ENCODE measurements at regions not wholly inside any gene's neighbourhood (a gene's known extent, or its start where the extent isn't known, plus 50 kb on each side); places are given as distances from the start of the nearest gene placed in this dataset.

DNA sequence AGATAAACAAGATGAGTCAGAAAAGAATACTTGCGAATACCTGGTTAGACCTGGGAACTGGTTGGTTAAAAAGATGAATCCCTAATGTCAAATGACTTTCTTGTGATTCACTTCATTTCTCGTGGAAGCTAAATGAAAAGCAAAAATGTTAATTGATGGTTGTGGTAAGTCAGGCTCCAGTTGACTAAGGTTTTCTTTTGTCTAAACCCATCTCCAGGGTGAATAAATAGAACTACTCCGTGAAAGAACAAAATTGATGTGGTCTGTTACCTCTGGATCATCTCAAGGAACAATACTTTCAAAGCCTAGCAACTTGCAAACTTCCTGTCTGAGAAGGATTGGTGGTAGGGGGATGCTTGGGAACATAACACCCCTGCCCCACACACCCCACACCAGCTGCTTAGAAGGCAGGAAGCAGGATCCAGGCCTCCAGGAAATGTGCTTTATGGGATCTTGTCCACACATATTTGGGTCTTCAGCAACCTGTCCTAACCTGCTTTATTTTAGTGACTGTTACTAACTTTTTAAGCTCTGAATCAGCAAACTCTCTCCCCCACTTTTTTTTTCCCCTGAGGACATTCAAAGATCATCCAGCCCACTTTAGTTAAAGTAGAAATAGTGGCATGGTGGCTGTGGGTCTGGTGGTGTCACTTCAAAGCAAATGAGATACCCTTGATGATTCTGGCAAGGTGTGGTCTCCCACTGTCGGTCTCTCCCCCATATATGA is 60.4 kb upstream of the PTHLH start:
- no peaks in the 10 kb centered on the region for H3K9me3 ChIP-seq (ENCODE audit: control insufficient read depth in 4 of 4, low read length in 3 of 4)
- no peaks in the 10 kb centered on the region for H3K4me1 ChIP-seq (ENCODE audit: control insufficient read depth in 4 of 4, insufficient read depth in 4 of 4, low read length in 3 of 4)
- H3K4me3 ChIP-seq (ENCODE audit: low read depth in 1 of 3, low read length in 3 of 3) = no peak overlapping the region
- no peaks in the 10 kb centered on the region for H3K27me3 ChIP-seq (ENCODE audit: control insufficient read depth in 4 of 4, insufficient read depth in 4 of 4, low read length in 3 of 4)
- H3K9ac ChIP-seq (ENCODE audit: low read depth in 1 of 2, low read length in 2 of 2) = no peak overlapping the region
- WGBS = 75% methylated on average over 4 of the region's 4 CpGs
- no peak overlapping the region for H3K27ac ChIP-seq (ENCODE audit: low read depth in 1 of 2, low read length in 2 of 2)
- DNase-seq (ENCODE audit: low spot score) = no peak
- no peak for TF ChIP-seq RXRA (IDR thresholded peaks at IDR 0.05)
- TF ChIP-seq, protein P1, sequence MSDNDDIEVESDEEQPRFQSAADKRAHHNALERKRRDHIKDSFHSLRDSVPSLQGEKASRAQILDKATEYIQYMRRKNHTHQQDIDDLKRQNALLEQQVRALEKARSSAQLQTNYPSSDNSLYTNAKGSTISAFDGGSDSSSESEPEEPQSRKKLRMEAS (IDR thresholded peaks at IDR 0.05) = no peak
- no peak for TF ChIP-seq EGR1 (IDR thresholded peaks at IDR 0.05; ENCODE audit: low read depth in 2 of 2)
- TF ChIP-seq FOXA1 (IDR thresholded peaks at IDR 0.05) = no peak
- TF ChIP-seq, protein P2, sequence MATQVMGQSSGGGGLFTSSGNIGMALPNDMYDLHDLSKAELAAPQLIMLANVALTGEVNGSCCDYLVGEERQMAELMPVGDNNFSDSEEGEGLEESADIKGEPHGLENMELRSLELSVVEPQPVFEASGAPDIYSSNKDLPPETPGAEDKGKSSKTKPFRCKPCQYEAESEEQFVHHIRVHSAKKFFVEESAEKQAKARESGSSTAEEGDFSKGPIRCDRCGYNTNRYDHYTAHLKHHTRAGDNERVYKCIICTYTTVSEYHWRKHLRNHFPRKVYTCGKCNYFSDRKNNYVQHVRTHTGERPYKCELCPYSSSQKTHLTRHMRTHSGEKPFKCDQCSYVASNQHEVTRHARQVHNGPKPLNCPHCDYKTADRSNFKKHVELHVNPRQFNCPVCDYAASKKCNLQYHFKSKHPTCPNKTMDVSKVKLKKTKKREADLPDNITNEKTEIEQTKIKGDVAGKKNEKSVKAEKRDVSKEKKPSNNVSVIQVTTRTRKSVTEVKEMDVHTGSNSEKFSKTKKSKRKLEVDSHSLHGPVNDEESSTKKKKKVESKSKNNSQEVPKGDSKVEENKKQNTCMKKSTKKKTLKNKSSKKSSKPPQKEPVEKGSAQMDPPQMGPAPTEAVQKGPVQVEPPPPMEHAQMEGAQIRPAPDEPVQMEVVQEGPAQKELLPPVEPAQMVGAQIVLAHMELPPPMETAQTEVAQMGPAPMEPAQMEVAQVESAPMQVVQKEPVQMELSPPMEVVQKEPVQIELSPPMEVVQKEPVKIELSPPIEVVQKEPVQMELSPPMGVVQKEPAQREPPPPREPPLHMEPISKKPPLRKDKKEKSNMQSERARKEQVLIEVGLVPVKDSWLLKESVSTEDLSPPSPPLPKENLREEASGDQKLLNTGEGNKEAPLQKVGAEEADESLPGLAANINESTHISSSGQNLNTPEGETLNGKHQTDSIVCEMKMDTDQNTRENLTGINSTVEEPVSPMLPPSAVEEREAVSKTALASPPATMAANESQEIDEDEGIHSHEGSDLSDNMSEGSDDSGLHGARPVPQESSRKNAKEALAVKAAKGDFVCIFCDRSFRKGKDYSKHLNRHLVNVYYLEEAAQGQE (IDR thresholded peaks at IDR 0.05) = no peak
- H3K36me3 ChIP-seq (ENCODE audit: control insufficient read depth in 4 of 4, insufficient read depth in 3 of 4, low read depth in 1 of 4, low read length in 3 of 4) = peaks cover 0 to 1% (median 0%) of the 10 kb centered on the region in 4 donors

DNA sequence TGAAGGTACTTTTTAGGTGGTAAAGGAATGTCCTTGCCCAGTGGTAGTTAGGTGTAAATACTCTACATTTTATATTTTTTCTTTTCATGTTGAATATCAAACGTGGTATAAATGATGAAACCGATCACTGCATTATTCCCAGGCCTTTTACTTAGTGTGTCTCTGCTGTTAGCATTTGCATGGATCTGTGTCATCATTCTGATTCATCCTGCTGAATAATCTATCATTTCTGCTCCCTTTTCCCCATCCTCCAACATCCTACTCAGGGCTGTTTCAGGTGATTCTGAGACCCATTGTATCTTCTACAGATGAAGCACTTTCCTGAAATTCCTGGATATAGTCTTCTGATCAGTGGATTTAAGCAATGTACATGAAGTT is 61.0 kb upstream of the PTHLH start:
- H3K4me1 ChIP-seq (ENCODE audit: control insufficient read depth in 4 of 4, insufficient read depth in 4 of 4, low read length in 3 of 4) = no peaks in the 10 kb centered on the region
- no peak for DNase-seq (ENCODE audit: low spot score)
- H3K36me3 ChIP-seq (ENCODE audit: control insufficient read depth in 4 of 4, insufficient read depth in 3 of 4, low read depth in 1 of 4, low read length in 3 of 4) = peaks cover 0 to 1% (median 0%) of the 10 kb centered on the region in 4 donors
- no peak overlapping the region for H3K4me3 ChIP-seq (ENCODE audit: low read depth in 1 of 3, low read length in 3 of 3)
- H3K9me3 ChIP-seq (ENCODE audit: control insufficient read depth in 4 of 4, low read length in 3 of 4) = no peaks in the 10 kb centered on the region
- H3K9ac ChIP-seq (ENCODE audit: low read depth in 1 of 2, low read length in 2 of 2) = no peak overlapping the region
- H3K27ac ChIP-seq (ENCODE audit: low read depth in 1 of 2, low read length in 2 of 2) = no peak overlapping the region
- TF ChIP-seq FOXA1 (IDR thresholded peaks at IDR 0.05) (no peak), SP1 (IDR thresholded peaks at IDR 0.05) (no peak), EGR1 (IDR thresholded peaks at IDR 0.05; ENCODE audit: low read depth in 2 of 2) (no peak)
- TF ChIP-seq, protein P3, sequence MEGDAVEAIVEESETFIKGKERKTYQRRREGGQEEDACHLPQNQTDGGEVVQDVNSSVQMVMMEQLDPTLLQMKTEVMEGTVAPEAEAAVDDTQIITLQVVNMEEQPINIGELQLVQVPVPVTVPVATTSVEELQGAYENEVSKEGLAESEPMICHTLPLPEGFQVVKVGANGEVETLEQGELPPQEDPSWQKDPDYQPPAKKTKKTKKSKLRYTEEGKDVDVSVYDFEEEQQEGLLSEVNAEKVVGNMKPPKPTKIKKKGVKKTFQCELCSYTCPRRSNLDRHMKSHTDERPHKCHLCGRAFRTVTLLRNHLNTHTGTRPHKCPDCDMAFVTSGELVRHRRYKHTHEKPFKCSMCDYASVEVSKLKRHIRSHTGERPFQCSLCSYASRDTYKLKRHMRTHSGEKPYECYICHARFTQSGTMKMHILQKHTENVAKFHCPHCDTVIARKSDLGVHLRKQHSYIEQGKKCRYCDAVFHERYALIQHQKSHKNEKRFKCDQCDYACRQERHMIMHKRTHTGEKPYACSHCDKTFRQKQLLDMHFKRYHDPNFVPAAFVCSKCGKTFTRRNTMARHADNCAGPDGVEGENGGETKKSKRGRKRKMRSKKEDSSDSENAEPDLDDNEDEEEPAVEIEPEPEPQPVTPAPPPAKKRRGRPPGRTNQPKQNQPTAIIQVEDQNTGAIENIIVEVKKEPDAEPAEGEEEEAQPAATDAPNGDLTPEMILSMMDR (IDR thresholded peaks at IDR 0.05; ENCODE audit: low read depth, low read length, missing input control) = no peak
- WGBS = 87% methylated on average over 2 of the region's 2 CpGs
- no peaks in the 10 kb centered on the region for H3K27me3 ChIP-seq (ENCODE audit: control insufficient read depth in 4 of 4, insufficient read depth in 4 of 4, low read length in 3 of 4)

DNA sequence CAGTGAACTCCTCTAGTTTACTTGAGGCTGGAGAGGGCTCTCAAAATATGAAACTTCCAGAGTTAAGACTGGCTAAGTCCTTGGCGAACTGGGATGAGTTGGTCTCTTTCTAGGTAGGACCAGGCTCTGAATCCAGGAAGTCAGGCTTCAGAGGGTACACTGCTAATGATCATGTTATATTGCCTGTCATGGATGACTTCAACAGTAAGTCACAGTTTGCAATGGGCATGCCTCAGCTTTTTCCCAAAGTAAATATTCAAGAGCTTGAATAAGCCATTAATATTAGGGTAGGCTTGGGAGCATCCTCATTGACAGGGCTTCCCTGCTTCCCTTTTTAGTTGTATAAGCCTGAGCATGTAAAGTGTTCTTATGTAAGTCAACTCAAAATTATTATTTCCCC is 61.7 kb upstream of the PTHLH start:
- H3K27me3 ChIP-seq (ENCODE audit: control insufficient read depth in 4 of 4, insufficient read depth in 4 of 4, low read length in 3 of 4) = no peaks in the 10 kb centered on the region
- no peak overlapping the region for H3K9ac ChIP-seq (ENCODE audit: low read depth in 1 of 2, low read length in 2 of 2)
- no peaks in the 10 kb centered on the region for H3K9me3 ChIP-seq (ENCODE audit: control insufficient read depth in 4 of 4, low read length in 3 of 4)
- H3K36me3 ChIP-seq (ENCODE audit: control insufficient read depth in 4 of 4, insufficient read depth in 3 of 4, low read depth in 1 of 4, low read length in 3 of 4) = peaks cover 0 to 1% (median 0%) of the 10 kb centered on the region in 4 donors
- no peak overlapping the region for H3K27ac ChIP-seq (ENCODE audit: low read depth in 1 of 2, low read length in 2 of 2)
- no peaks in the 10 kb centered on the region for H3K4me1 ChIP-seq (ENCODE audit: control insufficient read depth in 4 of 4, insufficient read depth in 4 of 4, low read length in 3 of 4)
- H3K4me3 ChIP-seq (ENCODE audit: low read depth in 1 of 3, low read length in 3 of 3) = no peak overlapping the region
- DNase-seq (ENCODE audit: low spot score) = no peak
- 89% methylated on average over 1 of the region's 1 CpG for WGBS
- TF ChIP-seq EGR1 (IDR thresholded peaks at IDR 0.05; ENCODE audit: low read depth in 2 of 2) = no peak
- no peak for TF ChIP-seq RXRA (IDR thresholded peaks at IDR 0.05)
- TF ChIP-seq FOXA1 (IDR thresholded peaks at IDR 0.05) = no peak
- TF ChIP-seq SP1 (IDR thresholded peaks at IDR 0.05) = no peak
- no peak for TF ChIP-seq HNF4G (IDR thresholded peaks at IDR 0.05)
- TF ChIP-seq, protein P1 (IDR thresholded peaks at IDR 0.05) = no peak
- TF ChIP-seq HNF4A (conservative IDR thresholded peaks at IDR 0.05) = no peak
- TF ChIP-seq, protein P3 (IDR thresholded peaks at IDR 0.05; ENCODE audit: low read depth, low read length, missing input control) = no peak
- TF ChIP-seq FOXA2 (IDR thresholded peaks at IDR 0.05) = no peak
- TF ChIP-seq, protein P2 (IDR thresholded peaks at IDR 0.05) = no peak
- TF ChIP-seq YY1 (IDR thresholded peaks at IDR 0.05) = no peak
- TF ChIP-seq, protein P4, sequence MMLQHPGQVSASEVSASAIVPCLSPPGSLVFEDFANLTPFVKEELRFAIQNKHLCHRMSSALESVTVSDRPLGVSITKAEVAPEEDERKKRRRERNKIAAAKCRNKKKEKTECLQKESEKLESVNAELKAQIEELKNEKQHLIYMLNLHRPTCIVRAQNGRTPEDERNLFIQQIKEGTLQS (IDR thresholded peaks at IDR 0.05) = no peak
- no peak for TF ChIP-seq RAD21 (IDR thresholded peaks at IDR 0.05)

Measured in liver (tissue), 8 donors.